HEK293 (cell line): ENCODE measurements at regions not wholly inside any gene's neighbourhood (a gene's known extent, or its start where the extent isn't known, plus 50 kb on each side); places are given as distances from the start of the nearest gene placed in this dataset.

Experiments used
- CTCF ChIP-seq: fragments of 450-650 bp; formaldehyde crosslinking; IDR thresholded peaks from 2 replicates; pipeline ENCODE4 v1.5.1; 2016; ENCODE audit warnings: missing biosample characterization, missing genetic modification characterization
- ZBTB44 ChIP-seq: fragments of 450-650 bp; IDR thresholded peaks from 2 replicates; pipeline ENCODE4 v1.5.1; 2018; ENCODE audit warnings: missing biosample characterization, mild to moderate bottlenecking, missing genetic modification characterization
- ZBTB48 ChIP-seq: fragments of 450-650 bp; formaldehyde crosslinking; IDR thresholded peaks from 2 replicates; pipeline ENCODE4 v1.5.1; 2016; ENCODE audit warnings: missing biosample characterization, missing genetic modification characterization
- ZBTB6 ChIP-seq: fragments of 450-650 bp; formaldehyde crosslinking; IDR thresholded peaks from 2 replicates; pipeline ENCODE4 v1.5.1; 2017; ENCODE audit warnings: missing biosample characterization, missing genetic modification characterization
- ZNF138 ChIP-seq: fragments of 450-650 bp; formaldehyde crosslinking; IDR thresholded peaks from 2 replicates; pipeline ENCODE4 v1.5.1; 2016; ENCODE audit warnings: missing biosample characterization, missing genetic modification characterization, borderline replicate concordance
- ZNF155 ChIP-seq: fragments of 450-650 bp; formaldehyde crosslinking; IDR thresholded peaks from 2 replicates; pipeline ENCODE4 v1.5.1; 2016; ENCODE audit warnings: missing biosample characterization, missing genetic modification characterization
- ZNF157 ChIP-seq: fragments of 450-650 bp; formaldehyde crosslinking; IDR thresholded peaks from 2 replicates; pipeline ENCODE4 v1.5.1; 2016; ENCODE audit warnings: missing biosample characterization, missing genetic modification characterization
- ZNF311 ChIP-seq: fragments of 450-650 bp; formaldehyde crosslinking; IDR thresholded peaks from 2 replicates; pipeline ENCODE4 v1.5.1; 2017; ENCODE audit warnings: missing biosample characterization, missing genetic modification characterization, borderline replicate concordance
- ZNF37A ChIP-seq: fragments of 450-650 bp; IDR thresholded peaks from 2 replicates; pipeline ENCODE4 v1.5.1; 2018; ENCODE audit warnings: missing biosample characterization, missing genetic modification characterization
- ZNF449 ChIP-seq: fragments of 450-650 bp; formaldehyde crosslinking; IDR thresholded peaks from 2 replicates; pipeline ENCODE4 v1.5.1; 2017; ENCODE audit warnings: missing biosample characterization, mild to moderate bottlenecking, missing genetic modification characterization, moderate library complexity
- ZNF473 ChIP-seq: fragments of 450-650 bp; formaldehyde crosslinking; IDR thresholded peaks from 2 replicates; pipeline ENCODE4 v1.5.1; 2017; ENCODE audit warnings: missing biosample characterization, missing genetic modification characterization
- ZNF514 ChIP-seq: fragments of 450-650 bp; formaldehyde crosslinking; IDR thresholded peaks from 2 replicates; pipeline ENCODE4 v1.5.1; 2016; ENCODE audit warnings: missing biosample characterization, missing genetic modification characterization
- ZSCAN18 ChIP-seq: fragments of 450-650 bp; formaldehyde crosslinking; IDR thresholded peaks from 2 replicates; pipeline ENCODE4 v1.5.1; 2016; ENCODE audit warnings: missing biosample characterization, missing genetic modification characterization

- TF ChIP-seq ZNF37A (tag by site-specific recombination) (no peak), CTCF (tag by site-specific recombination) (no peak), ZNF138 (tag by site-specific recombination) (no peak), ZNF311 (tag by site-specific recombination) (no peak), ZNF514 (tag by site-specific recombination) (no peak), ZBTB48 (tag by site-specific recombination) (no peak), ZNF157 (tag by site-specific recombination) (no peak), ZBTB6 (tag by site-specific recombination) (no peak), ZBTB44 (tag by site-specific recombination) (no peak), ZNF155 (tag by site-specific recombination) (no peak), ZSCAN18 (tag by site-specific recombination) (no peak), ZNF449 (tag by site-specific recombination) (no peak), ZNF473 (no peak)
These were observed 153.3 kb downstream of the AVL9 start for GRCh38 chr7:32648408-32649156.
